Ascending aorta (tissue), 2 donors: ENCODE measurements at regions not wholly inside any gene's neighbourhood (a gene's known extent, or its start where the extent isn't known, plus 50 kb on each side); places are given as distances from the start of the nearest gene placed in this dataset.

Source experiments
- DNase-seq, 2 donors: peaks; one replicate each; pipeline ENCODE4 v3.0.0-alpha.2; 2019; ENCODE audit warnings: low spot score in 2 of 2
- H3K27ac ChIP-seq, 2 donors: fragments of 200-600 bp; sonication (generic); one replicate each; pipeline ENCODE4 v1.5.1; 2016 to 2017; ENCODE audit warnings: mild to moderate bottlenecking in 1 of 2
- H3K27me3 ChIP-seq: fragments of 200-600 bp; sonication (generic); one replicate; pipeline ENCODE4 v1.5.1; 2017
- H3K36me3 ChIP-seq, 2 donors: fragments of 200-600 bp; sonication (generic); one replicate each; pipeline ENCODE4 v1.5.1; 2016
- H3K4me1 ChIP-seq, 2 donors: fragments of 200-600 bp; sonication (generic); one replicate each; pipeline ENCODE4 v1.5.1; 2016 to 2017; ENCODE audit warnings: mild to moderate bottlenecking in 1 of 2
- H3K4me3 ChIP-seq, 2 donors: fragments of 200-600 bp; sonication (generic); one replicate each; pipeline ENCODE4 v1.5.1; 2016 to 2017; ENCODE audit warnings: mild to moderate bottlenecking in 1 of 2
- H3K9me3 ChIP-seq, 2 donors: fragments of 200-600 bp; sonication (generic); one replicate each; pipeline ENCODE4 v1.5.1; 2016
- intact Hi-C: fragments of 100-400 bp; cut with DNase I; formaldehyde crosslinking; loops from one replicate; pipeline ENCODE4 v1.15.1; 2023
- TF ChIP-seq, protein P1 (sequence below), 3 experiments: fragments of 200-600 bp in 2 of 3; fragments of 450-650 bp in 1 of 3; sonication (generic) in 2 of 3; IDR thresholded peaks; one replicate each; pipeline ENCODE4 v1.5.1; 2016 to 2019; ENCODE audit warnings: antibody characterized with exemption in 3 of 3, mild to moderate bottlenecking in 1 of 3, moderate library complexity in 1 of 3

DNA sequence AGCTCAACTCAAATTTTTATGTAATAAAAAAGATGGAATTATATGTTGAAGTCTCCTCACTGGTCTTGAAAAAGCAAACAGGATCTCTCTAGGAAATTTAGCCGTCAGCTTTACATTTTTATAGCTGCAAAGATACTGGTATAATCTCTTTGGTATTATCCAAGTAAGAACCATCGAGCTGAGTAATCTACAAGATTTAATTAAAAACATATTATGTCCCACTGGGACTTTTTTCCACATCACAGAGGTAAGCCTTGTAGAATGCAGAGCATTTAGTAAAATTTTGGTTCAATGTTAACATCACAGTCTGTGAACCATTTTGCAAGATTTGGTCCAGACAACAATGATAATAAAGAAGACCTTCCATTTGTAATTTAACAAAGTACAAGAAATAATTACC lies 162.6 kb upstream of the SLC39A10 start:
- intact Hi-C loops, result no loop called here
- H3K9me3 ChIP-seq, result no peaks in the 10 kb centered on the region
- H3K27ac ChIP-seq, result no peak overlapping the region
- DNase-seq, result no peak
- TF ChIP-seq, protein P1, sequence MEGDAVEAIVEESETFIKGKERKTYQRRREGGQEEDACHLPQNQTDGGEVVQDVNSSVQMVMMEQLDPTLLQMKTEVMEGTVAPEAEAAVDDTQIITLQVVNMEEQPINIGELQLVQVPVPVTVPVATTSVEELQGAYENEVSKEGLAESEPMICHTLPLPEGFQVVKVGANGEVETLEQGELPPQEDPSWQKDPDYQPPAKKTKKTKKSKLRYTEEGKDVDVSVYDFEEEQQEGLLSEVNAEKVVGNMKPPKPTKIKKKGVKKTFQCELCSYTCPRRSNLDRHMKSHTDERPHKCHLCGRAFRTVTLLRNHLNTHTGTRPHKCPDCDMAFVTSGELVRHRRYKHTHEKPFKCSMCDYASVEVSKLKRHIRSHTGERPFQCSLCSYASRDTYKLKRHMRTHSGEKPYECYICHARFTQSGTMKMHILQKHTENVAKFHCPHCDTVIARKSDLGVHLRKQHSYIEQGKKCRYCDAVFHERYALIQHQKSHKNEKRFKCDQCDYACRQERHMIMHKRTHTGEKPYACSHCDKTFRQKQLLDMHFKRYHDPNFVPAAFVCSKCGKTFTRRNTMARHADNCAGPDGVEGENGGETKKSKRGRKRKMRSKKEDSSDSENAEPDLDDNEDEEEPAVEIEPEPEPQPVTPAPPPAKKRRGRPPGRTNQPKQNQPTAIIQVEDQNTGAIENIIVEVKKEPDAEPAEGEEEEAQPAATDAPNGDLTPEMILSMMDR (IDR thresholded peaks at IDR 0.05), result no peak
- no peaks in the 10 kb centered on the region for H3K36me3 ChIP-seq
- H3K4me1 ChIP-seq, result peaks cover 0 to 12% of the 10 kb centered on the region in 2 donors
- H3K4me3 ChIP-seq, result no peak overlapping the region
- no peaks in the 10 kb centered on the region for H3K27me3 ChIP-seq

GRCh38 chr2:195493416-195493815 lies 163.6 kb upstream of the SLC39A10 start:
- Histone ChIP-seq H3K4me1 (peaks cover 0 to 7% of the 10 kb centered on the region in 2 donors), H3K36me3 (no peaks in the 10 kb centered on the region), H3K4me3 (no peak overlapping the region), H3K27ac (no peak overlapping the region), H3K9me3 (no peaks in the 10 kb centered on the region), H3K27me3 (no peaks in the 10 kb centered on the region)
- intact Hi-C loops, result no loop called here
- DNase-seq, result no peak
- TF ChIP-seq, protein P1 (IDR thresholded peaks at IDR 0.05), result no peak

GRCh38 chr2:195490319-195490718 lies 166.7 kb upstream of the SLC39A10 start:
- Histone ChIP-seq H3K36me3 (no peaks in the 10 kb centered on the region), H3K4me3 (no peak overlapping the region), H3K4me1 (no peaks in the 10 kb centered on the region), H3K27me3 (no peaks in the 10 kb centered on the region), H3K9me3 (no peaks in the 10 kb centered on the region), H3K27ac (no peak overlapping the region)
- TF ChIP-seq, protein P1 (IDR thresholded peaks at IDR 0.05), result no peak
- intact Hi-C loops, result no loop called here
- no peak for DNase-seq

DNA sequence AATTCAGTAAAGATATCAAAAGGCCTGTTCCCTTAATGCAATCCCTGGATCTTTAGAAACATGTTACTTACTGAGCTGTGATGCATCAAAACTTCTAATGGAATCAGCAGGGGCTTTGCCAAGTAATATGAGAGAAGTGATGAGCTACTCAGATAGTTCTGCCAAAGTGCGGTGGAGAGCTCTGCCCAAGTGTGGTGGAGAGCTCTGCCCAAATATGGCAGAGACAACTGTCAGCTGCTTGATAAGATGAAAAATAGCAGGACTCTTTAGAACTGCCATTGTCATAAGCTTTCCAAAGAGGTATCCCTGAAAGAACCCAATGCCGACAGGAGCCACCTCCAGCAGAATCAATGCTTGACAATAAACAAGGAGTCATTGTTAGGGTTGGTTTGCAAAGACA lies 167.9 kb upstream of the SLC39A10 start:
- no peaks in the 10 kb centered on the region for H3K9me3 ChIP-seq
- no peak for DNase-seq
- TF ChIP-seq, protein P1 (IDR thresholded peaks at IDR 0.05), result no peak
- no peaks in the 10 kb centered on the region for H3K36me3 ChIP-seq
- H3K4me1 ChIP-seq, result no peaks in the 10 kb centered on the region
- no peak overlapping the region for H3K27ac ChIP-seq
- no peaks in the 10 kb centered on the region for H3K27me3 ChIP-seq
- no peak overlapping the region for H3K4me3 ChIP-seq
- intact Hi-C loops, result no loop called here

GRCh38 chr2:195488567-195488966 lies 168.5 kb upstream of the SLC39A10 start:
- Histone ChIP-seq H3K27me3 (no peaks in the 10 kb centered on the region), H3K9me3 (no peaks in the 10 kb centered on the region), H3K4me3 (no peak overlapping the region), H3K27ac (no peak overlapping the region), H3K36me3 (no peaks in the 10 kb centered on the region), H3K4me1 (no peaks in the 10 kb centered on the region)
- intact Hi-C loops, result no loop called here
- TF ChIP-seq, protein P1 (IDR thresholded peaks at IDR 0.05), result no peak
- no peak for DNase-seq

DNA sequence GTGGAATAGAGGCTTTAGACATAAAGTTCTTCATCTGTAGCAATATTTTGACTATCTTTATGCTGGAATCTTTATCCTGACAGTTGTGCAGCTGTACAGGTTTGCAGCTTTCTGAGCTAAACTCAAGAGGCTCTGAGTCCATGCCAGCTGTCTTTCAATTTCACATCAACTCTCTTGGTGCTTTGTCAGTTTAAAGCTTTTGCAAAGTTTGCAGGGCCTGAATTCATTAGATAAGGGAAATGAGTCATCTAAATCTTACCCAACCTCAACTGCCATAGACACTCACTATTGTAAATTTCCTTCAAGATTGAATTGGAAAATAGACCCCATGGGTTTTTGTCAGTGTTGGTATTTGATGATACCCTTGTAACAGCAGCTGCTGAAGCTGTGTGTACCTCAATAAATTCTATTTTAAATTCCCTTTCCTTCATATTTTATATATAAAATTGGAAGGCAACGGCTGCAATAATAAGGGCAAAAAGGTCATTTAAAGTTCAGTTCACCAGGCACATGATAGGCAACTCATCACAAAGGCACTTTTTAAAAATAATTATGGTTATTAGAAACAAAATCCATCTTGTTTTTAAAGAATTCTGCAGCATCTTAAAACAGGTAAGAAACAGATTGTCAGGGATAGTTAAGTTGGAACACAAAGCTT lies 169.9 kb upstream of the SLC39A10 start:
- no peak for DNase-seq
- Histone ChIP-seq H3K4me1 (no peaks in the 10 kb centered on the region), H3K27me3 (no peaks in the 10 kb centered on the region), H3K36me3 (no peaks in the 10 kb centered on the region), H3K4me3 (no peak overlapping the region), H3K27ac (no peak overlapping the region), H3K9me3 (no peaks in the 10 kb centered on the region)
- TF ChIP-seq, protein P1 (IDR thresholded peaks at IDR 0.05), result no peak
- intact Hi-C loops, result no loop called here
